Endothelial cell of umbilical vein (primary cell): ENCODE measurements at regions not wholly inside any gene's neighbourhood (a gene's known extent, or its start where the extent isn't known, plus 50 kb on each side); places are given as distances from the start of the nearest gene placed in this dataset.

Source experiments
- BruUV-seq: library from RNA; stranded (reverse); fragments of 400-500 nt; replicated peaks from 2 replicates; lab custom pipeline; 2021; lab: Mats Ljungman, UMichigan
- CTCF ChIA-PET: fragments of 300-600, 350-600 bp; sonication (Branson Sonifier 250); formaldehyde crosslinking; loops from one replicate; lab custom pipeline; 2021; ENCODE audit warnings: antibody characterized with exemption, inconsistent platforms; lab: Charles Lee
- POLR2A ChIA-PET: fragments of 300-600, 350-600 bp; sonication (Branson Sonifier 250); formaldehyde crosslinking; loops from one replicate; lab custom pipeline; 2021; ENCODE audit warnings: antibody characterized with exemption, inconsistent platforms; lab: Charles Lee
- DNase-seq: peaks from one replicate; pipeline ENCODE4 v3.0.0-alpha.2; 2011; ENCODE audit warnings: low read depth, low spot score
- FAIRE-seq: peaks from 2 replicates; lab custom pipeline; 2011; peaks lifted over from hg19 to GRCh38; lab: Jason Lieb, UNC
- H2AFZ ChIP-seq: 2 replicates; pipeline ENCODE4 v1.6.0; 2012; ENCODE audit warnings: low read depth, low read length, control low read depth, inconsistent platforms
- H3K27ac ChIP-seq: 2 replicates; pipeline ENCODE4 v1.5.1; 2011; ENCODE audit warnings: low read depth, mild to moderate bottlenecking, control low read depth, low read length, moderate library complexity; ENCODE audit not compliant: insufficient read depth
- H3K27me3 ChIP-seq, 2 experiments: 2 replicates each; pipeline versions ENCODE4 v1.6.0 to v1.6.1; 2011; ENCODE audit warnings: low read length in 2 of 2, mixed read lengths in 1 of 2; ENCODE audit not compliant: control insufficient read depth in 2 of 2, insufficient read depth in 2 of 2
- H3K36me3 ChIP-seq, 2 experiments: 2 replicates in 1 of 2; 3 replicates in 1 of 2; pipeline ENCODE4 v1.5.1; 2011; ENCODE audit warnings: low read length in 2 of 2, mild to moderate bottlenecking in 1 of 2, moderate library complexity in 1 of 2; ENCODE audit not compliant: control insufficient read depth in 2 of 2, insufficient read depth in 2 of 2; ENCODE audit errors: extremely low read depth in 1 of 2
- H3K4me1 ChIP-seq: 3 replicates; pipeline ENCODE4 v1.5.1; 2011; ENCODE audit warnings: mild to moderate bottlenecking, low read length; ENCODE audit not compliant: control insufficient read depth, insufficient read depth; ENCODE audit errors: extremely low read depth
- H3K4me2 ChIP-seq: 2 replicates; pipeline ENCODE4 v1.6.1; 2011; ENCODE audit warnings: low read length, control low read depth, mixed read lengths; ENCODE audit not compliant: insufficient read depth
- H3K4me3 ChIP-seq, 3 experiments: fragments of 200-600 bp in 1 of 3; sonication (generic), shearing (Covaris generic) in 1 of 3; replicated peaks in 1 of 3; 2 replicates each; pipeline ENCODE4 v1.5.1; 2011 to 2016; ENCODE audit warnings: control low read depth in 3 of 3, low read length in 3 of 3, mild to moderate bottlenecking in 2 of 3, inconsistent platforms in 1 of 3, low read depth in 1 of 3, moderate library complexity in 1 of 3; ENCODE audit not compliant: insufficient read depth in 1 of 3
- H3K79me2 ChIP-seq: 2 replicates; pipeline ENCODE4 v1.6.0; 2012; ENCODE audit warnings: low read length, inconsistent platforms; ENCODE audit not compliant: control insufficient read depth, insufficient read depth
- H3K9ac ChIP-seq: replicated peaks from 2 replicates; pipeline ENCODE3; 2011; ENCODE audit warnings: low read length, control low read depth; ENCODE audit not compliant: insufficient read depth; ENCODE audit errors: extremely low read depth
- H3K9me1 ChIP-seq: replicated peaks from 3 replicates; pipeline ENCODE4 v1.6.0; 2011; ENCODE audit warnings: mild to moderate bottlenecking, low read length; ENCODE audit not compliant: control insufficient read depth, insufficient read depth; ENCODE audit errors: extremely low read depth
- H3K9me3 ChIP-seq: replicated peaks from 2 replicates; pipeline ENCODE4 v1.5.1; 2012; ENCODE audit warnings: low read length, inconsistent platforms; ENCODE audit not compliant: control insufficient read depth, insufficient read depth
- H4K20me1 ChIP-seq: replicated peaks from 2 replicates; pipeline ENCODE3; 2011; ENCODE audit warnings: mild to moderate bottlenecking, low read length; ENCODE audit not compliant: control insufficient read depth, insufficient read depth; ENCODE audit errors: extremely low read depth
- CTCF ChIP-seq, 2 donors: IDR thresholded peaks; 1 replicate in 1 of 2; 2 replicates in 1 of 2; pipeline ENCODE4 v1.5.1; 2011; ENCODE audit warnings: low read length in 2 of 2, mild to moderate bottlenecking in 2 of 2, moderate library complexity in 2 of 2, control low read depth in 1 of 2, inconsistent platforms in 1 of 2, low read depth in 1 of 2; ENCODE audit not compliant: insufficient read depth in 1 of 2; ENCODE audit errors: extremely low read depth in 1 of 2
- EZH2 ChIP-seq: IDR thresholded peaks from 2 replicates; pipeline ENCODE4 v1.6.1; 2012; ENCODE audit warnings: borderline replicate concordance, low read depth, mild to moderate bottlenecking, moderate library complexity, low read length, inconsistent platforms; ENCODE audit not compliant: severe bottlenecking
- FOS ChIP-seq: IDR thresholded peaks from 2 replicates; pipeline ENCODE4 v1.6.1; 2011; ENCODE audit warnings: mild to moderate bottlenecking, low read length, moderate library complexity, borderline replicate concordance; ENCODE audit not compliant: insufficient read depth
- GATA2 ChIP-seq: IDR thresholded peaks from 2 replicates; pipeline ENCODE4 v1.7.0; 2011; ENCODE audit warnings: low read depth, mild to moderate bottlenecking, moderate library complexity, mixed read lengths, low read length; ENCODE audit not compliant: insufficient read length, insufficient read depth
- JUN ChIP-seq: IDR thresholded peaks from 2 replicates; pipeline ENCODE4 v1.6.1; 2011; ENCODE audit warnings: borderline replicate concordance, low read depth; ENCODE audit not compliant: insufficient read length, insufficient read depth
- MAX ChIP-seq: IDR thresholded peaks from 2 replicates; pipeline ENCODE4 v1.6.1; 2011; ENCODE audit not compliant: insufficient read depth, insufficient read length
- MYC ChIP-seq: IDR thresholded peaks from one replicate; pipeline ENCODE4 v1.6.1; 2011; ENCODE audit warnings: mild to moderate bottlenecking, low read depth, low read length
- POLR2A ChIP-seq: IDR thresholded peaks from 2 replicates; pipeline ENCODE4 v1.6.1; 2012; ENCODE audit warnings: low read depth, mild to moderate bottlenecking, control low read depth, low read length
- POLR2AphosphoS5 ChIP-seq: IDR thresholded peaks from 2 replicates; pipeline ENCODE4 v1.6.1; 2012; ENCODE audit warnings: low read depth, mild to moderate bottlenecking, control low read depth, low read length, moderate library complexity; ENCODE audit not compliant: insufficient read depth
- dilution Hi-C: fragments of 300-500 bp; cut with MboI; formaldehyde crosslinking; loops from one replicate; pipeline ENCODE4 v1.15.0; 2019; ENCODE audit warnings: low sequenced_read_pairs; ENCODE audit not compliant: extremely low pct_ligation_motif_present
- intact Hi-C: fragments of 100-400 bp; cut with micrococcal nuclease; formaldehyde crosslinking; loops from one replicate; pipeline ENCODE4 v1.10.0; 2022

DNA sequence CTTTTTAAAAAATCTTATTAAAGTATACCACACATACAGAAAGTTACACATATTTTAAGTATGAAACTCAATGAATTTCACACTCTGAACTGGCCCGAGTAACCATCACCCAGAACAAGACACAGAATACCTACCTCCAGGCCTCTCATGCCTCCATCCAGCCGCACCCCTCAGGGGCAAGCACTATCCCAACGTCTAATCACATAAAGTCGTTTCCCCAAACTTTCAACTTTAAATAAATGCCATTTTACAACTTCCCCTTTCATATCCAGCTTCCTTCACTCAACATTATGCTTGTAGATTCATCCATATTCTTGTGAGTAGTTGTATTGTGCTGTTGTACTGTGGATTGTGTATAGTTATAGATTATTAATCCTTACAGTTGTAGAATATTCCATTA, 539.1 kb downstream of the CD83 start:
- DNase-seq (no peak), FAIRE-seq (no peak)
- no peaks in the 10 kb centered on the region for H3K4me1 ChIP-seq
- no peaks in the 10 kb centered on the region for H3K27me3 ChIP-seq
- H2AFZ ChIP-seq: no peak overlapping the region
- H3K4me3 ChIP-seq: no peak overlapping the region
- H4K20me1 ChIP-seq: no peaks in the 10 kb centered on the region
- no peaks in the 10 kb centered on the region for H3K79me2 ChIP-seq
- intact Hi-C loops: no loop called here
- CTCF ChIA-PET: no interaction called here
- POLR2A ChIA-PET: no interaction called here
- TF ChIP-seq CTCF (IDR thresholded peaks at IDR 0.05; ENCODE audit: extremely low read depth in 1 of 2, insufficient read depth in 1 of 2, low read depth in 1 of 2, low read length in 2 of 2): no peak
- TF ChIP-seq EZH2: no peak
- TF ChIP-seq FOS: no peak
- no peak for TF ChIP-seq GATA2
- TF ChIP-seq POLR2A: no peak
- no peak for TF ChIP-seq MAX
- TF ChIP-seq POLR2AphosphoS5: no peak
- no peak for TF ChIP-seq JUN
- TF ChIP-seq MYC: no peak
- H3K9me1 ChIP-seq: no peaks in the 10 kb centered on the region
- no peak overlapping the region for H3K27ac ChIP-seq
- dilution Hi-C loops: no loop called here
- no peak overlapping the region for H3K9ac ChIP-seq
- no TSS peak for BruUV-seq
- H3K36me3 ChIP-seq: no peaks in the 10 kb centered on the region
- no peaks in the 10 kb centered on the region for H3K9me3 ChIP-seq
- no peak overlapping the region for H3K4me2 ChIP-seq
